ENCODE measurements at regions not wholly inside any gene's neighbourhood (a gene's known extent, or its start where the extent isn't known, plus 50 kb on each side); places are given as distances from the start of the nearest gene placed in this dataset.
A peak's percentile ranks its signal among the peaks of the same experiment; 100 is the strongest.

DNA sequence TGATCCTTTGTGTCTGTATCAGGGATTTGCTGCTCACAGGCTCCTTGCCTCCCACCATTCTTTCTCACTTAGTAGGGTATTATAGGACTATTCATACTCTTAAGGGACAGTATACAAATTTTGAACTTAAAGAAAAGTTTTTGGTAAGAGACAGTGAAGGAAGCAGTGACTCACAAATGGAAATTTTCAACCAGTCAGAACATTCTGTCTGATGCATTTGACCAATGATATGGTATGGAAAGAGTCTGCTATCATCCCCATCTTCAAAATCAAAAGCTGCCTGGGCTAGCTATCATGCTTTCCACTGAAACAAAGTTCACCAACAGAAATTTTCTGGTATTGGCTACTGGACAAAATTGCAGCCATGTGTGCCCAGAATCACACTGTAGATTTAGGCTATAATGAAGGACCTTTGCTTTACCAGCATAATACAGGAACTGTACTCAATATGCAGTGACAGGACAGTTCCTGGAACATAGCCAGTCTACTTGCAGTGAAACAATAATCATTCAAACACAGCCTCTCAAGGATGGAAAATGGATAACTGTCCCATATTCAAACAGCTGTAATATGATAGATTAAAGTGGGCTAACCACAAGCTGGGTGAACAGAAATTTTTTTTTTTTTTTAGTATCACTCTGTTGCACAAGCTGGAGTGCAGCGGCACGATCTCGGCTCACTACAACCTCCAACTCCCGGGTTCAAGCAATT, 109.0 kb upstream of the ACSL4 start:
- Histone ChIP-seq H3K9me3 (ENCODE audit: control insufficient read depth, low read length) (no peaks in the 10 kb centered on the region), H3K36me3 (ENCODE audit: control insufficient read depth, insufficient read depth, low read length) (no peaks in the 10 kb centered on the region), H3K4me1 (ENCODE audit: control insufficient read depth, insufficient read depth, low read length) (peaks cover 5% of the 10 kb centered on the region), H3K27ac (ENCODE audit: insufficient read depth, low read depth, low read length, poor library complexity, severe bottlenecking) (no peak overlapping the region), H3K4me3 (ENCODE audit: insufficient read depth, low read depth, low read length) (no peak overlapping the region), H3K27me3 (ENCODE audit: control insufficient read depth, insufficient read depth, low read length, poor library complexity, severe bottlenecking) (no peaks in the 10 kb centered on the region)
- 96 to 100% methylated on average over 4 of the region's 4 CpGs for WGBS, 2 experiments

DNA sequence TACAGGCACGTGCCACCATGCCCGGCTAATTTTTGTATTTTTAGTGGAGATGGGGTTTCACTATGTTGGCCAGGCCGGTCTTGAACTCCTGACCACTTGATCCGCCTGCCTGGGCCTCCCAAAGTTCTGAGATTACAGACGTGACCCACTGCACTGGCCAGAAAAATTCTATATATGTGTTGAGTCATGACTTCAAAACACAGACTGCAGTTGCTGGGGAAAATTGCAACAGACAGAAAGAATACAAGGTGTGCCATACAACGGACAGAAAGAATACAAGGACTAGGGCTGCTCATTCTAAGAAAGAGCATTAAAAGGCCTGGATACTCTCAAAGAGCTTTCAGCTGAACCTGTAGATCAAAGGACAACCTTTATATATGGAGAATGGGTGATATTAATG, 109.6 kb upstream of the ACSL4 start:
- Histone ChIP-seq H3K4me1 (ENCODE audit: control insufficient read depth, insufficient read depth, low read length) (peaks cover 5% of the 10 kb centered on the region), H3K4me3 (ENCODE audit: insufficient read depth, low read depth, low read length) (no peak overlapping the region), H3K27me3 (ENCODE audit: control insufficient read depth, insufficient read depth, low read length, poor library complexity, severe bottlenecking) (no peaks in the 10 kb centered on the region), H3K9me3 (ENCODE audit: control insufficient read depth, low read length) (no peaks in the 10 kb centered on the region), H3K27ac (ENCODE audit: insufficient read depth, low read depth, low read length, poor library complexity, severe bottlenecking) (no peak overlapping the region), H3K36me3 (ENCODE audit: control insufficient read depth, insufficient read depth, low read length) (no peaks in the 10 kb centered on the region)
- 90 to 95% methylated on average over 6 of the region's 6 CpGs for WGBS, 2 experiments

DNA sequence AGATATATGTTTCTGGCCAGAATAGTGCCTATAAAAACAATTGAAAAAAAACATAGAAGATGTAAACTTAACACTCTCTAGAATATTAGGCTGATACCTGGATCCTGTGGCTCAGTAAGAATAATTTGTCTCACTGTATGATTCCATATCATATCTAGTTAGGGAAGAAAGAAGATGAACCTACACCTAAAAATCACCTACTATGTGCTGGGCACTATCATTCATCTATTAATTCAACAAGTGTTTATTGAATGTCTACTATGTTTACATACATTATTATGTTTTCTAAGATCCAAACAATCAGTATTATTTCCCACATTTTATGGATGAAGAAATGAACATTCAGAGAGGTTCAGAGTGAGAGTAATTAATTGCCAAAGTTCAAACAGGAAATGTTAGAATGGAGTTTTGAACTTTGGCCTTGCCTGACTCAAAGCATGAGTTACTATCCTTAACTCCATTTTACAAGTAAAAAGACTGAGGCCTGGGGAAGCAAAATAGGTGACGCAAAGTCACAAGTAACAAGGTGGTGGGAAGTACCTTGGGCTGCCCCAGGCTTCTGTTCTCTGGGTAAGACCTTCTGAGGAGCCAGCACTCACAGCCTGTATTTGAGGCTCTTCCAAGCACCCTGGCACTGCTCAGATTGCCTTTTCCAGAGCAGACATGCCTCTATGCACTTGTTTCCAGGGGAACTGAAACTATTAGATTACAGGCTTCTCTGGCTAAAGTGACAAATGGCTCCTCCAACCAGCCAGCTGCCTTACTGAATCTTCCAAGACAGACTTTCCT, 111.1 kb upstream of the ACSL4 start:
- 96 to 100% methylated on average over 1 of the region's 1 CpG for WGBS, 2 experiments
- Histone ChIP-seq H3K27ac (ENCODE audit: insufficient read depth, low read depth, low read length, poor library complexity, severe bottlenecking) (no peak overlapping the region), H3K4me1 (ENCODE audit: control insufficient read depth, insufficient read depth, low read length) (peaks cover 8% of the 10 kb centered on the region)

DNA sequence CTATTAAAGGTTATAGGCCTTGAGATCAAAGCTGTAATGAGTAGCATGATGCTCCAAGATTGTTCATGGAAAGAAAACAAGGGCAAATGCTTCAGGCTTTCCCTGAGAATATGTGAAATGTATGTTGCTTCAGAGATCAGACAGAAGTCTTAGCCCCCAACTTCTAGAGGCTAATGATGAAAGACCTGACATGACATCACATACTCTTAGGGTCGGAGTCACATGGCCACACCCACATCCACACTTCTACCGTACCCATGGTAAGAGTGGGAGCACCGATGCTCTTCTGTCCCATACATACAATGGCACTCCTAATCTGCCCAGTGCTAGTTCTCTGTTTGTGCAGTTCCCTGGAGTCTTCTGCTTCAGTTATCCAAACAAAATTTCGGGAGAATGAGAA, 111.9 kb upstream of the ACSL4 start:
- no peak overlapping the region for H3K27ac ChIP-seq (ENCODE audit: insufficient read depth, low read depth, low read length, poor library complexity, severe bottlenecking)
- WGBS, 2 experiments: 90 to 96% methylated on average over 3 to 4 of the region's 4 CpGs
- no peaks in the 10 kb centered on the region for H3K9me3 ChIP-seq (ENCODE audit: control insufficient read depth, low read length)
- peaks cover 11% of the 10 kb centered on the region for H3K4me1 ChIP-seq (ENCODE audit: control insufficient read depth, insufficient read depth, low read length)
- no peak overlapping the region for H3K4me3 ChIP-seq (ENCODE audit: insufficient read depth, low read depth, low read length)
- no peaks in the 10 kb centered on the region for H3K36me3 ChIP-seq (ENCODE audit: control insufficient read depth, insufficient read depth, low read length)
- no peaks in the 10 kb centered on the region for H3K27me3 ChIP-seq (ENCODE audit: control insufficient read depth, insufficient read depth, low read length, poor library complexity, severe bottlenecking)

More for the DNA sequence above, 111.1 kb upstream of the ACSL4 start:
- no peak overlapping the region for H3K4me3 ChIP-seq (ENCODE audit: insufficient read depth, low read depth, low read length)
- H3K27me3 ChIP-seq (ENCODE audit: control insufficient read depth, insufficient read depth, low read length, poor library complexity, severe bottlenecking): no peaks in the 10 kb centered on the region
- H3K36me3 ChIP-seq (ENCODE audit: control insufficient read depth, insufficient read depth, low read length): no peaks in the 10 kb centered on the region
- H3K9me3 ChIP-seq (ENCODE audit: control insufficient read depth, low read length): no peaks in the 10 kb centered on the region

DNA sequence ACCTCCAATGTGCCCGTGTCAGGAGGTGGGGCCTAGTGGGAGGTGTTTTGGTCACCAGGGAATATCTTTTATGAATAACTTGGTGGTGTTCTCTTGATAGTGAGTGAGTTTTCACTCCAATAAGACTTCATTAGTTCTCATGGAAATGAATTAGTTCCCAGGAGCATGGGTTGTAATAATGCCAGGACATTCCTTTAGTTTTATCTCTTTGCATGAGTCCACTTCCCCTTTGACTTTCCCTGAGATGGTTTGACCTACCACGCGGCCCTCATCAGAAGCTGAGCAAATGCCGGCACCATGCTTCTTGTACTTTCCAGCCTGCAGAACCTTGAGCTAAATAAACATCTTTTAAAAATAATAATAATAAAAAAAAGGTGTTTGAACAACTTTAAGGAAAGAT, 112.9 kb upstream of the ACSL4 start:
- WGBS, 2 experiments: 91 to 100% methylated on average over 3 of the region's 4 CpGs
- H3K4me3 ChIP-seq (ENCODE audit: insufficient read depth, low read depth, low read length): no peak overlapping the region
- peaks cover 7% of the 10 kb centered on the region for H3K4me1 ChIP-seq (ENCODE audit: control insufficient read depth, insufficient read depth, low read length)
- no peak overlapping the region for H3K27ac ChIP-seq (ENCODE audit: insufficient read depth, low read depth, low read length, poor library complexity, severe bottlenecking)
- no peaks in the 10 kb centered on the region for H3K36me3 ChIP-seq (ENCODE audit: control insufficient read depth, insufficient read depth, low read length)
- H3K27me3 ChIP-seq (ENCODE audit: control insufficient read depth, insufficient read depth, low read length, poor library complexity, severe bottlenecking): no peaks in the 10 kb centered on the region
- no peaks in the 10 kb centered on the region for H3K9me3 ChIP-seq (ENCODE audit: control insufficient read depth, low read length)

DNA sequence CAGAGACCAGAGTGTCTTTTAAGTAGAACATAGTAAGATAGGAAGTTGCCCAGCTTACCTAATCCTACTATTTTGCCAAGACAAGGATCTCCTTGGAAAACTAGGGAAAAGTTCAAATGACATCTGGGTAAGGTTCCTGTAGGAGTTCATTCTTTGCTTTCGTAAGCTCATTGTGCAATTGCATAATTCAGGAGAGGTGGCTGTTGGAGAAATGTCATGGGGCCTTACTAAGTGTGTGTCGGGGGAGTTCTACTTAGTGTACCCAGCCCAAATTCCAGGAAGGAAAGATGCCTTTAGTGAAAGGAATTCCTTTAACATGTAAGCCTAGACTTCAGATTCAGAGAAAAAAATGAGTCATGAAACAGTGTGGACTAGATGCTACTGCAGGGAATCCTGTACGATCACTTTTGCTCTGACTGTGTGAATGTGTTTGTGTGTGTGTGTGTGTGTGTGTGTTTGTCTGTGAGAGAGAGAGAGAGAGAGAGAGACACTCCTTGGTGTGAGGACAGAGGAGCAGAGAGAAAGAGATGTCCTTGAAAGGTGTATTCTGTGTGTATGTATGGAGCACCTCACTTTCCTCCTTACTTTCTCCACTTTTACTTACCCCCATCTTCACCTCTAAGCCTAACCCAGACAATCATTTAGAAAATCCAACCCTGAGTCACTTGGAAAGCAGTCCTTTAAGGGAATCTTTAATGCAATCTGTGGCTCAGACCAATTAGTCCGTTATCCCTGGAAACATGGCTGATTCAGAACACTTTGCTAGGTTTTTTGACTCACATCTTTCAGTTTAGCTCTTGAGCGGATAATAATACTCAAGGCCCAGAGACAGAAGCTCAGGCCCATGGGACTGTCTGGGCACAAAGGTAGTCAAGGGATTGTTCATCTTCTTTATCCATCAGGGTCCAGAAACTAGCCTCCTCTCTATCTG, 114.5 kb upstream of the ACSL4 start:
- WGBS, 2 experiments: 91 to 95% methylated on average over 5 of the region's 5 CpGs
- Histone ChIP-seq H3K27ac (ENCODE audit: insufficient read depth, low read depth, low read length, poor library complexity, severe bottlenecking) (no peak overlapping the region), H3K36me3 (ENCODE audit: control insufficient read depth, insufficient read depth, low read length) (no peaks in the 10 kb centered on the region), H3K27me3 (ENCODE audit: control insufficient read depth, insufficient read depth, low read length, poor library complexity, severe bottlenecking) (no peaks in the 10 kb centered on the region), H3K9me3 (ENCODE audit: control insufficient read depth, low read length) (no peaks in the 10 kb centered on the region), H3K4me1 (ENCODE audit: control insufficient read depth, insufficient read depth, low read length) (peaks cover 7% of the 10 kb centered on the region), H3K4me3 (ENCODE audit: insufficient read depth, low read depth, low read length) (no peak overlapping the region)

DNA sequence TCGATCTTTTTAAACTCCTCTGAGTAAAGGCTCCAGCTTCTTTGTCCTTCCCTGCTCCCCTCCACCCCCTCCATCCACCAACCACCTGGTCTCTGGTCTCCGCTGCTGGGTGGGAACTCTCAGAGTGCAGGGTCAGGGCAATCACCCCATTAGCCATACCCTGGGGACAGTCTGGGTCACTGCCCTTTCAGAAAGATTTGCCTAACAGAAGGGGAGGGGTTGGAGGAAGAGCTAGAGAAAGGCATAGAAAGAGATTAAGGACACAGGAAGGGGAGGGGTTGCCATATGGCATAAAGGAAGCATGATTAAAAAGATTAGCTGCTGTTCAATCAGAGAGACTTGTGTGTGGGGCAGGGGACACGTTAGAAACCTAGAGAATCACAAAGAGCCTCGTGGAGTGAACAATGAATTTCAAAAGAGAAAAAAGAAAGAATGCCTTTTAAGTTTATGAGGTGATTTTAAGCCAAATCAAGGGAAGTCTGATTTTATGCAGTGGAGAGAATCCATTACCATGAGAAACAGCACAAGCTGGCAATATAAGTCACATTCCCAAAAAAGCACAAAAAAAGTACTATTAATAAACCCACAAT, 115.5 kb upstream of the ACSL4 start:
- H3K27me3 ChIP-seq (ENCODE audit: control insufficient read depth, insufficient read depth, low read length, poor library complexity, severe bottlenecking): no peaks in the 10 kb centered on the region
- H3K4me3 ChIP-seq (ENCODE audit: insufficient read depth, low read depth, low read length): no peak overlapping the region
- no peaks in the 10 kb centered on the region for H3K9me3 ChIP-seq (ENCODE audit: control insufficient read depth, low read length)
- H3K27ac ChIP-seq (ENCODE audit: insufficient read depth, low read depth, low read length, poor library complexity, severe bottlenecking): peak overlapping the region; percentile 36
- WGBS, 2 experiments: 15 to 26% methylated on average over 4 of the region's 4 CpGs
- H3K4me1 ChIP-seq (ENCODE audit: control insufficient read depth, insufficient read depth, low read length): peaks cover 7% of the 10 kb centered on the region
- no peaks in the 10 kb centered on the region for H3K36me3 ChIP-seq (ENCODE audit: control insufficient read depth, insufficient read depth, low read length)

DNA sequence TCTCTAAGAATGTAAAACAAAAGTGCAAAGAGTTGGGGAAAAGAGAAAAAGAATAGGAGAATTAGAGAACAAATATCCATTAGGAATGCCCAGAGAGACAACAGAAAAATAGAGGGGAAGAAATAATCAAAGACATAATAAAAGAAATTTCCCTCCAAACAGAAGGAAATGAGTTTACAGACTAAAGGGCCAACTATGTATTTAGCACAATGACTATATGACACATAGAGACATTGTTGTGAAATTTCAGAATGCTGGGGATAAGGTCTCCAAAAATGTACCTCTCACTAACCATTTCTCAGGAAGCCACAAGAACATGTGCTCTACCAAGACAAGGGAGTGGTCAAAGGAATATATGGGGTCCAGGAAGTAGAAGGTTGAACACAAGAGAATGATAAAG, 121.0 kb upstream of the ACSL4 start:
- Histone ChIP-seq H3K4me1 (ENCODE audit: control insufficient read depth, insufficient read depth, low read length) (peaks cover 4% of the 10 kb centered on the region), H3K36me3 (ENCODE audit: control insufficient read depth, insufficient read depth, low read length) (no peaks in the 10 kb centered on the region), H3K27me3 (ENCODE audit: control insufficient read depth, insufficient read depth, low read length, poor library complexity, severe bottlenecking) (no peaks in the 10 kb centered on the region), H3K9me3 (ENCODE audit: control insufficient read depth, low read length) (no peaks in the 10 kb centered on the region), H3K27ac (ENCODE audit: insufficient read depth, low read depth, low read length, poor library complexity, severe bottlenecking) (no peak overlapping the region), H3K4me3 (ENCODE audit: insufficient read depth, low read depth, low read length) (no peak overlapping the region)

DNA sequence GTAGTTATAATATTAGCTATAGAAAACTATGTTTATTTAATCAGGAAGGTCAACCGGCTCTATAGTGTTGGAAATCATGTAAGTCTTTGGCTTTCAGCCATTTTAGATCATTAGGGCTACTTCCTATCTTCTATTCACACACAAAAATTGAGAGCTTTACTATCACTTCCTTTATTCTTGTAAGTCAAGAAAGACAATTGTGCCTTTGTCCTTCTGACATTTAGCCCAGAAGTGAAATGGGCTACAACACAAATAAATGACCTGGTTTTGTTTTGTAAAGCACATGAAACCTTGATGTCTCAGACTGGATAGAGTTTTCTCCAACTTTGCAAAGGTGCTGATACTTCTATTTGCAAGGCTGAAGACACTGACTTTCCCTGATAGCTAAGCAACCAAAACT, 122.4 kb upstream of the ACSL4 start:
- H3K9me3 ChIP-seq (ENCODE audit: control insufficient read depth, low read length): no peaks in the 10 kb centered on the region
- H3K4me1 ChIP-seq (ENCODE audit: control insufficient read depth, insufficient read depth, low read length): no peaks in the 10 kb centered on the region
- no peak overlapping the region for H3K4me3 ChIP-seq (ENCODE audit: insufficient read depth, low read depth, low read length)
- H3K27me3 ChIP-seq (ENCODE audit: control insufficient read depth, insufficient read depth, low read length, poor library complexity, severe bottlenecking): no peaks in the 10 kb centered on the region
- H3K36me3 ChIP-seq (ENCODE audit: control insufficient read depth, insufficient read depth, low read length): no peaks in the 10 kb centered on the region
- 100% methylated on average over 1 of the region's 1 CpG; no CpG with 5 or more reads in 1 of the 2 experiments for WGBS, 2 experiments
- H3K27ac ChIP-seq (ENCODE audit: insufficient read depth, low read depth, low read length, poor library complexity, severe bottlenecking): no peak overlapping the region
